GM20431 (cell line): ENCODE measurements at regions not wholly inside any gene's neighbourhood (a gene's known extent, or its start where the extent isn't known, plus 50 kb on each side); places are given as distances from the start of the nearest gene placed in this dataset.

Experiments used
- in situ Hi-C: fragments of 300-500 bp; cut with MseI, MboI; formaldehyde crosslinking; loops from one replicate; pipeline ENCODE4 v1.15.0; 2020; ENCODE audit warnings: low sequenced_read_pairs; ENCODE audit not compliant: unreplicated experiment

DNA sequence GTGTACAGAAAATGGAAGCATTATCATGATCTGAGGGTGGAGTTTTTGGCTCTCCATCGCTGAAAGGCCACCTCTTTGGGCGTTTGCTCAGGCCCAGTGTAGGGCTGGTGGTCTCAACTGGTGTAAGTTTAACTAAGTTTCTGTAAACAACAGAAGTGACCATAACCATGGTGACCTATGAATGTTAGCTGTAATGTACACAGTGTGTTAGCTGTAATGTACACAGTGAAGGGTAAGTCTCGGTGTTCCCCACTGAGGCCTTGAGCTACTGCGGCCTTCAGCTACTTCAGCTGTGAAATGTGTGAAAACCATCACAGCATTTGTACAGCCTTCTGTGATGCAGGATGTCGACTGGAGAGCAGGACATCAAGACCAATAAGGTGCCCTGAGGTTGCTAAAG, 185.2 kb downstream of the MYLK4 start:
- in situ Hi-C loops = no loop called here

DNA sequence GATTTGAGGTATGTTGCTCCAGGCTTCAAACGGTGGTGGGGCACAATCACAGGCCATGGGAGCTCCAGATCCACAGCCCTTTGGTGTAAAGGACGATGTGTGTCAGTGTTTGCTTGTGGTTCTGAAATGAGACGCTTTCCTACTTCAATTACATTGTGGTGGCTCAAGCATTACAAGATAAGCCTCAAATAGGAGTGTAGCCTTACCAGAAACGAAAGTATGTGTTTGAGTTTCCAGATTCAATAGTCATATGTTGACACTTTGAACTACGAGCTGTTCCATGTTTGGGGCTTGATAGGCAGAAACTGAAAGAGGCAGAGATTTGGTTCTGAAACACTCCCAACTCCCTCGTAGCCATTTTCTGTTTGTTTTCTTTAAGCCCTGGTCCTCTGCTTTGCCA, 187.1 kb downstream of the MYLK4 start:
- in situ Hi-C loops = no loop called here

DNA sequence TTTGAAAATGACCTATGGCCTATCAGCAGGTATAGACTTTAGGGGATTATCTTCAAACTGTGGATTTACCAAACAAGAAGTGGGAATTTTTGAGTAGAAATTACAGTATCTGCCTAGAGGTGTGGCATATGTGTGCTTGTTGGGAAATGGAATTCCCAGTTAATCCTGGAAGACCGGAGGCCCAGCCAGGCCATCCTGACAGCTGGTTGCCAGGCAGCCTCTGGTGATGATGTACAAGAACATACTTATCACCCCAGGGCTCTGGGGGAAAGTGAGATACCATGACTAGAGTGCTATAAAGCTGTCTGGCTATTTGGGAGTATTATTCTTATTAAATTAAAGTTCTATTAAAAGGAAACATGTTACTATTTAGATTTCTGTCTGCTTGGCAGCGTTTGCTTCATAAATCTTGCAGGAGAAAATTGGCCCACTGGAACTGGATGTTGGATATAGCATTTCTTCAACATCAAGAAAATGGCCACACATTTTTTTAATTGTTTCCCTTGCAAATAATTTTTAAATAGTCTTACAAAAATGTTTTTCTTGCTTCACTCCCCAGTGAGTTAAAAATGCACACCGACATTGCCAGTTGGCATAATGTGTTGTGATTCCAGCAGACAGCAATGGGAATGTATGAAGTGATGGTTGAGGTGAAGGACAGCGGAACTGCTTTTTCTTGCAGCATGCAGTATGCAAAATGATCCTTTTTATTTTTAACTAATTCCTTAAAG, 187.8 kb downstream of the MYLK4 start:
- in situ Hi-C loops = no loop called here

DNA sequence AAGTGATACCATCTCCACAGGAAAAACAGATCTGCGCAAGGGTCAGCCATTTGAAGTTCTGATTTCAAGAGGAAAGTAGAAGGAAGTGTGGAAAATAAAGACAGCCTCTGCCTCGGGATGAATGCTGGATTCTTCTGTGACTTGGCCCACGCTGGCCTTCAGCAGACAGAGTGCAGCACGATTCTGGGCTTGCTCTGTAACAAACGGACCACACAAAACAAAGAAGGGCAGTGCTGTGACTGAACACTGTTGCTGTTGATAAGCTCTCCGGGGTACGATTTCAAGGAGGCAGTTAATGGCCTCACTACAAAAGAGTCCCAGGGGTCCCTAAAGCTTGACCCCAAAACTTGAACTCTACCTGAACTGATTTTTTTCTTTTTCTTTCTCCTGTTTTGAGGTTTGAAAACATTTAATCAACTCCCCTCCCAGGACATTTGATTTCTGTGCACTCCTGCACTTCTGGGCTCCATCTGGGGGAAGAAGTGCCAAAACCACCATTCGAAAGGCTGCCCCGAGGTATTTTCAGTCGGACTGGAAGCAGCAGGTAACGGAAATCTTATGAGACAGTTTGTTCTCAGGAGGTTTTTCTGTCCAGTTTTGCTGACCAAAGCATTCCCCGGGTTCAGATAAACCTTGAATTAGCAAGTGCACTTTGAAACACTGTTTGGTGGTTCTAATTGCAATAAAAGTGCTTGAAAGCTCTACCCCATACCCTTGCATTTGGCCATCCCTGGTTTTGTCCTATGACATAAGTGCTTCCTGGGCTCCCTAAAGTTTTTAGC, 189.6 kb downstream of the MYLK4 start:
- in situ Hi-C loops = no loop called here

DNA sequence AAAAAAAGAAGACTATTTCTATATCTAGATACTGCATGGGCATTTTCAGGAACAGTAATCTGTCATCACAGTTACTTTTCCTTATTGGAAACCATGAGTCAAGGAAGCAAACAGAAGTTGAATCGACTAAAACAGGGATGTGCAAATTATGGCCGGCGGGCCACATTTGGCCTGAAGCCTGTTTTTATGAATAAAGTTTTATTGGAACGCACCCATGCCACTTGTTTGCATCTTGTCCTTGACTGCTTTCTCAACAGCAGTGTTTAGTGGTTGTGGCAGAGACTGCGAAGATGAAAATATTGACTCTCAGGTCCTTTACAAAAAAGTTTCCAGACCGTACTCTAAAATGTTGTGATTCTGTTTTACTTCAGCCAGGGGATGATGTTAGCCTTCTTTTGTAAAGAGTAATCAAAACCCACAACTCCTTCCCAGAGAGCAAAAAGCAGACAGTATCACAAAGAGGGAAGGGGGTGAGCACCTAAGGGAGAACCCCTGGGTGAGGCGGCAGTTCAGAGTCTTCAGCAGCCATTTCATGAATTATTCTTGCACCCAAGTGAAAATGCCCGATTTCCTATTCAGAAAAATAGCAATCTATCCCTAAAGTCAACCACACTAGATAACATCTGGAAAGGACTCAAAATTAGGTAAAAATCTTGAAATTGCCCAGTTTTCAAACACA, 190.4 kb downstream of the MYLK4 start:
- in situ Hi-C loops = no loop called here

DNA sequence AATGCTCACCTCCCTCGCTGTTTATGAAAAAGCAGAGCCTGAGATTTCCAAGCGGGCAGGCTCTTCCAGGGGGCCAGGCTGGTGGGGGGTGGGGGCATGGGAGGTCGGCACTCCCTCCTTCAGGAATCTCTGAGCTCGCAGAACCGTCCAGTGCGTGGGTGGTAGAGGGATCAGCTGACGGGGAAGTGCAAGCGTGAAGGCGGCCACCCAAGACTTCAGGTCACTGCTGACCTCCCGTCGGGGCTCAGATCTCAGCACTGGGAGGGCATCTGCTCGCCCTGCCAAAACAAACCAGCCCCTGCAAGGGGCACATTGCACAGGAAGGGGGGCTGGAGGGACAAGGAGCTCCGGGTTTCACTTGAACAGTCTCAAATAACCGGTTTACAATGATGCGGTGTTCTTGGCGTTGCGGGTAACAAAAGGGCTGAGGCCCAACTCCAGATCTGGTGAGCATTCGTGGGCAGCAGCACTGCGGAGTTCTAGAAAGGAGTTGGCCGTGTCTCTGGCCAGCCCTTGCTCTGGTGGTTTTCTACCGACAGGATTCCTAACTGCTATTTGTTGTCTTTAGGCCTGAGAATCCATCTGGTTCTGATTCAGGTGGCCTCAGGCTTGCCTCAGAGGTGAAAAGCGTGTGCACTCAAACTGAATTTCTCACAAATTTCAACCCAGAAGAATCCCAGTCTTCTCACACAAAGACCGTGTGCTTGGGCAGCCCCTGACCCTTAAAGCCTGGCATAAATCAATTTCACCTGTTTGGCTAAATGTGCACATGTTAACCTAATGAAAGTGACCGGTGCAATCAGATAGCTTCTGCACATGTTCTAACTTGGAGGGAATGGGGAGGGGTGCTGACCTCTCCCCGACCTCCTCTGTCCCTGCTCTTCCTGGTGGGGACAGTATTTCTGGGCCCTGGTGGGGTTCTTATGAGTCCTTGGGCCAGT, 191.6 kb downstream of the MYLK4 start:
- in situ Hi-C loops = no loop called here

DNA sequence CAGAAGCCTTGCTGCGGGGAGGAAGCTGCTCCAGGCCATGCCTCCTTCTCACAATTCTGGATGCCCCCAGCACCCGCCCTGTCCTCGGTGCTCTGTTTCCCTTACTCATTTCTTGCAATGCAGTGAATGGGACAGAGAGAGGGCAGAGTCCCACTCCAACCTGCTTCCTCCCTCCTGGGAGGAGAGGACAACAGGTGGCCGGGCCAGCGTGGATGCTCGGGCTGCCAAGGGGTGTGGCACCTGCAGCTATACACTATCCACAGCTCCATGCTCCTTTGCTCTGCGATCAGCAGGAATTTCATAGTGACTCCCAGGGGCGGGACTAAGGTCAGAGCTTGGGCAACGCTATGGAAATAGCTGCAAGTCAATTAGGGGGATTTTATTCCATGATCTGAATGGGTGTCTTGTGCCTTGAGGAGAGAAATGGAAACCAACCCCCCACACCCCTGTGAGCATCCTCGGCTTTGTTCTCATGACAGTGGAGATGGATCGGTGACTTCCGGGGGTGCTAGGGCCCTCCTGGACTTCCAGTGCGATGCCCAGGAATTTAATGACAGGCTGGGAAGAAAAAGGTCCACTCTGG, 192.5 kb downstream of the MYLK4 start:
- in situ Hi-C loops = no loop called here

DNA sequence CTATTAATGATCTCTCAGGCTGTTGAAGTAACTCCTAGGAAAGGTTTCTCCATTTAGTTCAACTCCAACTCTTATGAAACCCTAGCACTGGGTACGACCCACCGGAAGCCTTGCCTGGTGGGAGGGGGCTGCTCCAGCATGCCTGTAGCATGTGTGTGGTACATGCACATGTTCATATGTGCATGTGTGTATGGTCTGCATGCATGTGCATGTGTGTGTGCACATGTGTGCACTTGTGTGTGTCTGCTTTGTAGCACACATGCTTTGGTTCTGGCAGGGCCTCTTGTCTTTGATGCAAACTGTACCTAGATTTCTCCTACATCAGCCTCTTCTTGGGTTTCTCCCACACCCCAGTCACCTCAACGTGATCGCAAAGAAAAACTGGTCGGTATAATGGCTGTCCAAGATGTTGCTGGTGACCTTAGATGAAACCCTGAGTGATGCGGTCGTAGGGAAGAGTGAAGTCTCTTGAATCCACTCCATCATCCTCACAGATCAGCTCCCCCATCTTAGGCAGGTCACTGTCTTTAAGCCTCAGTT, 193.5 kb downstream of the MYLK4 start:
- in situ Hi-C loops = no loop called here

DNA sequence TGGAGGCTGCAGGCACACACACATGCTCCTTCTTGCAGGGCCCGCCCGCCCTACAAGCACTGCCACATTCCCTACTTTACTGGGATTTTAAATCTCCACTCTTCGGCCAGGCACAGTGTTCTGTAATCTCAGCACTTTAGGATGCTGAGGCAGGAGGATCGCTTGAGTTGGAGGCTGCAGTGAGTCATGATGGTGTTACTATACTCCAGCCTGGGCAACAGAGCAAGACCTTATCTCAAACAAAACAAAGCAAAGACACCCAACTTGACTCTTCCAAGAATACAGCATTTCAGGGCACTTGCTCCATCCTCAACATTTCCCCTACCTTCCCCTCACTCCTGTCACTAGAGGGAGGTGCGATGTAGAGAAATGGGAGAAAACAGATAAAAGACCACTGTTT, 194.0 kb downstream of the MYLK4 start:
- in situ Hi-C loops = no loop called here

DNA sequence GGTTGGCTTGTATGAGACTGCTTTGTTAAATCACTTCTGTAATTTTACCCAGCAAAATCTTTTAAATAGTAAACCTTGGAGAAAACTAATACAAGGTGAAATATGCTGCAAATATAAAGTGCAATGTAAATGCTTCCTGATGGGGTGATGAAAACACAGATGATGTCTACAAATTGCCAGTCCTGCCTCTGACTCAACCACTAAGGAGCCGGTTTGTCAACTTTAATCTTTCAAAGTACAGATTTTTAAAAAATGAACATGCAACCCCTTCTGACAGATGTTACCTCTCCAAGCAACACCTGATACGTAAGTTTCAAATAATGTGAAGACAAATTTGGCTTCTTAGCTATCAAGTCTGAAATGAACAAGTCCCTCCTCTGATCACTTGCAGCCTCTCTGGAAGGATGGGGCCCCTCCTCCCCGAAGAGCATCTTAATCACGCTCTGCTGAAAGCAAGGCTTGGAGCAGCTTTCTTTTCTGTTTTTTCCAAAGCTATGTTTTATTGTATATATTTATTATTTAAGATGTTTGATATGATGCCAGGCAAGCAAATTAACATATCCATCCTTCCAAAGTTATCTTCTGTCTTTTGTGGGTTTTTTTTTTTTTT, 196.0 kb downstream of the MYLK4 start:
- in situ Hi-C loops = no loop called here

DNA sequence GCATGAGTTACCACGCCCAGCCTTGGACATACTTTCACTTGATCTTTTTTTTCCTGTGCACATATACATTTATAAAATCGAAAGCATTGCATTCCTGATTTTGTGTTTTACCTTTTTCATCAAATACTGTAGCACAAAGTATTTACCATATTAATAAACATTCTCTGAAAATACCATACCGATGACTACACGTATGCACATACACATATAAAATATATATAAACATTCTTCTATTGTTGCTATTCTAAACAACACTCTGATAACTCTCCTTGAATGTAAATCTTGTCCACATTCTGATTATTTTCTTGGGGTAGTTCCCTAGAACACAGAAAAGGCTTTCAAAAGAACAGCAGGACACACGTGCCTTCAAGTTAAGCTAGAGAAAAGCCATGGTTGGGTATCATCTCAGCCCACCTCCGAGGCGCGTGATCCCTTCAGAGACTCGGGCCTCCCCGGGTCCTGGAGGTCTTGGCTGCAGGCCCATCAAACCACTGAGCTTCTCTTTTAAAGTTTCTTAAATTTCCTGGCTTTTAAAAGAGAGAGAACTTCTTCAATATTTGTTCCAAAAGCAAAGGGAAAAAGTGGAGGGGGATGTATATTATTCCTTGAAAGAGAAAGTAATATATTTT, 198.1 kb downstream of the MYLK4 start:
- in situ Hi-C loops = no loop called here

DNA sequence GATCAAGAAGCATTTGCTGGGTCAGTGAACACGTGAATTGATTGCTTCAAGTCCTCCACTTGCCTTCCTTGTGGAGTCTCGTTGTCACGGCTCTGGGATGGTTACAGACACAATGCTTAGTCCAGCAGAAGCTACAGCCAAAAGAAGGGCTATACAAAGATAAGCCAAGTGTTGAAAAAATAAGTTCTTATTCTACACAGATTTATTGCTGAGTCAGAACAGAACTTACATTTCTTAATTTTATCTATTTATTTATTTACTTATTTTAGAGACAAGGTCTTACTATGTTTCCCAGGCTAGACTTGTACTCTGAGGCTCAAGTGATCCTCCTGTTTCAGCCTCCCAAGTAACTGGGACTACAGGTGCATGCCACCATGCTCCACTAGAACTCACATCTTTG, 199.0 kb downstream of the MYLK4 start:
- in situ Hi-C loops = no loop called here

DNA sequence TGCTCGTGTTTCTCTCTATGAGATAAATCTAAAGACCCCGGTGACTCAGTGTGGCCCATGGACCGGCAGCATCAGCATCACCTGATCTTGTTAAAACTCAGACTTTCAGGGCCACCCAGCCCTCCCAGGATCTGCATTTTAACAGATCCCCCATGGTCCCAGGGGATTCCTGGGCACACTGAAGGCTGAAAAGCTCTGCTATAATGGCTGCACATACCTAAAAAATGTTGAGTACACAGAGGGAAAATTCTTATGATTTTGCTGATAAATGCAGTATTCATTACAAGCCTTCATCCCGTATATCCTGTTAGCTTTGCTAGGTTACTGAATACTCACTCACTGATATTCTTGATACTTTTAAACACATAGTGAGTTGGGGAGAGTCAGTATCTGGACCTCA, 200.5 kb downstream of the MYLK4 start:
- in situ Hi-C loops = no loop called here

DNA sequence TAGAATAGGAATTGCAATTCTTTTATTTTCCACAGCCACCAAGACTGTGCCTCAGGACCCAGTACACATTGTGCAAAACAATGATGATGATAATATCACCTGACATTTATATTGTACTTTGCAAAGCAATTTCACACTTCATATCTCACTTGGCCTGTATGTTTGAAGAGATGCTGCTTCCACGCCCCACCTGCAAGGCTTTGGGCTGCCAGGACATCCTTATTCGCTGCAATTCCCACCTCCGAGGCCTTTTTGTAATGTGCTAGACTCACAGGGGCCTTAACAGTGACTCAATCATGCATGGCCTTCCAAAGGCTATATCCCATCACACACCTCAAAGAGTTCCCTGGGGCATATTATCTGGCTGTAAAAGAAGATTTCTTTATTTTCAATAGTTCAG, 200.9 kb downstream of the MYLK4 start:
- in situ Hi-C loops = no loop called here

DNA sequence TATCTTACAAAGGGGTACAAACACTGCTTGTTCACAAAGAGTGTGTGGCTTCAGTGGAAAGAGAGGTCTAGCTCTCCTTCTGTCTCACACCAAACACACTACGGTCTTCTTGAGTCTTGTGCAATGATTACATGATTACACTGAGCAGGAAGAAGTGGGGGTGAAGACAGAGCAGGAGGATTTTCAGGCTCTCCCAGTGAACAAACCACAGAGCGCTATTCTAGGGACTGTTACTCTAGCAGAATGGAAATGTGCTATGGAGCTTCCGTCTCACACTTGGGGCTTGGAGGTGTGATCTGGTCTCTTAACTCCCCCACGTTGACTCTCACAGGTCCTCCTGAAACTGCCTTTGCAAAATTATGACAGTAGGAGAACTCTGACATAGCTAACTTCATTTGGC, 203.4 kb downstream of the MYLK4 start:
- in situ Hi-C loops = no loop called here

DNA sequence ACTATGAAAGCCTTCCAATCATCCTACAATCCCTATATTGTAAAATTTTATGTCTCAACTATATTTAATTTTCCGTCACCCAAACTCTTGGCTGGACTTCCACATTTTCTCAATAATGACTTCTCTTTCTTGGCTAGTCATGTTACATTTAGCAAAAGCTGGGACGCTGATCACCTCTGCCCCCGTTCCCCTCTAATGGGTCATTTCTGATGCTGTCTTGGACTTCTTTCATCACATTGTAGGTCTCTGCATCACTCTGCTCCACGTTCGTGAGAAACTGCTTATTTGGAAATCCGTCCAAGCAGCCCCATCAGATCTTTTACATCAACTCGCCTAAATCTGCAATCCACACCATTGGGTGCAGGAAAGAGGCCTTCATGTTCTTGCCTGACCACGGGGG, 203.8 kb downstream of the MYLK4 start:
- in situ Hi-C loops = no loop called here

DNA sequence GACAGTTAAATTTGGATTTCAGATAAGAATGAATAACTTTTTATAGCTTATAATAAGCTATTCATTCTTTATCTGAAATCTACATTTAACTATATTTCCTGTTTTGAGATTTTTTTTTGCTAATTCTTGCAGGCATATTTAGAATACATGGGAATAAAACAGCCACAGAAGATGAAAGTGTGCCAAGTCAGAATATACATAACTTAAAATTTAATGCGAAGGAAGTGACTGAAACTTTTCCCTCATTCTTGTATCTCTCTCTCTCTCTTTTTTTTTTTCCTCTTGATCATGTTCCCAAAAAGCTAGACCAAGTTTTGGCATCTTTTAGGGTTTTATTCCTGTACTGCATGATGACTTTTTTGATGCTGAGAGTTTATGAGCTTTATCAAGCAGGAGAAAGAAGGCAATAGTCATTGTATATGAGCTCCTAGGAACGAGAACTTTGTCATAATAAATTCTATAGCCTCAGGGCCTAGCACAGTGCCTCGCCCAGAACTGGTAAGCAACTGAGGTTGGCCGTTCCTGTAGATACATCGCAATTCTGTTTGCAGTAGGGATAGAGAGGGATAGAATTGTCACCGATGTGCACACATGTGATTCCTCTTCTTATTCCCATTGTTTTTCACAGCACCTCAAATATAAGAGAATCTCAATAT, 205.2 kb downstream of the MYLK4 start:
- in situ Hi-C loops = no loop called here

DNA sequence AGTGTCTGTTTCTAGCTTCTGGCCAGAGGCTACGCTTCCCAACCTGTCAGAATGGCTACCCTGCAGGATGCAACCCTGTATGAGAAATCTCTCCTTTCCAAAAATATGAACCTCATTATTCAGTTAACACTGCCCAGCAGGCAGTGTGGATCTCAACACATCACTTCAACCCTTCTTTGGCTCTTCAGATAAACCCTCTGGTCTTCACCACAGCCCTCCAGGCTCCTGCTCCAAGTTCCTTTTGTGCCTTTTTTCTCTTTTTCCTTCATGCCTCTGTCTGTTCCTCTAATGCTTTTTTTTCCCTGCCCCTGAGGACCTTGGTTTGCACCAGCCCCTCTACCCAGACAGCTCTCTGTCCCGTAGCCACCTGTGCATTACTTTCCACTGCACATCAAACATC, 207.4 kb downstream of the MYLK4 start:
- in situ Hi-C loops = no loop called here
